Sigmoid colon (tissue), 4 donors: ENCODE measurements at regions not wholly inside any gene's neighbourhood (a gene's known extent, or its start where the extent isn't known, plus 50 kb on each side); places are given as distances from the start of the nearest gene placed in this dataset.

Experiments used
- EP300 ChIP-seq, 4 donors: sonication (generic); formaldehyde crosslinking; IDR thresholded peaks; one replicate each; pipeline ENCODE4 v1.6.1; 2017; ENCODE audit warnings: antibody characterized with exemption in 4 of 4
- POLR2A ChIP-seq, 2 donors: fragments of 450-650 bp; IDR thresholded peaks; one replicate each; pipeline ENCODE4 v1.6.1; 2016; ENCODE audit warnings: antibody characterized with exemption in 2 of 2, mild to moderate bottlenecking in 2 of 2, moderate library complexity in 2 of 2
- POLR2AphosphoS5 ChIP-seq, 4 donors: sonication (generic); formaldehyde crosslinking; IDR thresholded peaks; one replicate each; pipeline ENCODE4 v1.6.1; 2017; ENCODE audit warnings: antibody characterized with exemption in 4 of 4
- TF ChIP-seq, protein P1 (sequence below), 4 experiments: fragments of 450-650 bp in 3 of 4; fragments of 200-600 bp in 1 of 4; IDR thresholded peaks; one replicate each; pipeline ENCODE4 v1.5.1; 2016 to 2019; ENCODE audit warnings: antibody characterized with exemption in 4 of 4, mild to moderate bottlenecking in 3 of 4, moderate library complexity in 2 of 4

DNA sequence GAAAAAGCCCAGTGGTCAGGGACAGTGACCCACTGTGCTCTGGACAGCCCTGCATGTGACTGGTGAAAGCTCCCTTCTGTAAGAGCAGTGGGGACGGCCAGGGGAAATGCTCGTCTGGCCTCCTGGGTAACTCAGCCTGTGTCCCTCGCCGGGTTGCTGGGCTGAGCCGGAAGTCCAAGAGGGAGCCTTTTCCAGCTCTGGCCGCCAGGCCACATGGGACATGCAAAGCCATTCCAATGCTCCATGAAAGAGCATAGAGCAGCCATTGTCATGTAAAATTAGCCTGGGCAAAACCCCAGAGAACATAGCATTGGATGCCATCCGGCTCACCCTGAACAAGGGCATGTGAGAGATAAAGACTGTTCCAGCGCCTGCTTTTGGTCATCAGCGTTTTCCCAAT, 64.9 kb upstream of the ADRB1 start:
- TF ChIP-seq, protein P1, sequence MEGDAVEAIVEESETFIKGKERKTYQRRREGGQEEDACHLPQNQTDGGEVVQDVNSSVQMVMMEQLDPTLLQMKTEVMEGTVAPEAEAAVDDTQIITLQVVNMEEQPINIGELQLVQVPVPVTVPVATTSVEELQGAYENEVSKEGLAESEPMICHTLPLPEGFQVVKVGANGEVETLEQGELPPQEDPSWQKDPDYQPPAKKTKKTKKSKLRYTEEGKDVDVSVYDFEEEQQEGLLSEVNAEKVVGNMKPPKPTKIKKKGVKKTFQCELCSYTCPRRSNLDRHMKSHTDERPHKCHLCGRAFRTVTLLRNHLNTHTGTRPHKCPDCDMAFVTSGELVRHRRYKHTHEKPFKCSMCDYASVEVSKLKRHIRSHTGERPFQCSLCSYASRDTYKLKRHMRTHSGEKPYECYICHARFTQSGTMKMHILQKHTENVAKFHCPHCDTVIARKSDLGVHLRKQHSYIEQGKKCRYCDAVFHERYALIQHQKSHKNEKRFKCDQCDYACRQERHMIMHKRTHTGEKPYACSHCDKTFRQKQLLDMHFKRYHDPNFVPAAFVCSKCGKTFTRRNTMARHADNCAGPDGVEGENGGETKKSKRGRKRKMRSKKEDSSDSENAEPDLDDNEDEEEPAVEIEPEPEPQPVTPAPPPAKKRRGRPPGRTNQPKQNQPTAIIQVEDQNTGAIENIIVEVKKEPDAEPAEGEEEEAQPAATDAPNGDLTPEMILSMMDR (IDR thresholded peaks at IDR 0.05): no peak
- TF ChIP-seq POLR2A (IDR thresholded peaks at IDR 0.05) (no peak), EP300 (IDR thresholded peaks at IDR 0.05) (no peak), POLR2AphosphoS5 (IDR thresholded peaks at IDR 0.05) (no peak)
